Caco-2 (cell line): ENCODE measurements at regions not wholly inside any gene's neighbourhood (a gene's known extent, or its start where the extent isn't known, plus 50 kb on each side); places are given as distances from the start of the nearest gene placed in this dataset.

Experiments
- BruUV-seq: library from RNA; stranded (reverse); fragments of 400-500 nt; replicated peaks from 2 replicates; lab custom pipeline; 2021; lab: Mats Ljungman, UMichigan
- CTCF ChIA-PET: fragments of 300-600 bp; sonication (Branson Sonifier 250); formaldehyde crosslinking; loops from one replicate; lab custom pipeline; 2022; ENCODE audit warnings: antibody characterized with exemption; lab: Charles Lee
- POLR2A ChIA-PET: fragments of 300-600 bp; sonication (Branson Sonifier 250); formaldehyde crosslinking; loops from one replicate; lab custom pipeline; 2022; ENCODE audit warnings: antibody characterized with exemption; lab: Charles Lee
- DNase-seq, 2 experiments: peaks; one replicate each; pipeline versions ENCODE4 v3.0.0 to v3.0.0-alpha.2; 2020 to 2022
- H3K27me3 ChIP-seq: replicated peaks from 2 replicates; pipeline ENCODE4 v1.6.0; 2011; ENCODE audit warnings: low read length; ENCODE audit not compliant: control insufficient read depth, insufficient read depth
- H3K36me3 ChIP-seq: 2 replicates; pipeline ENCODE4 v1.5.1; 2011; ENCODE audit warnings: low read length; ENCODE audit not compliant: control insufficient read depth, insufficient read depth
- H3K4me1 ChIP-seq: fragments of 250-450 bp; sonication (Bioruptor Pico); 2 replicates; pipeline ENCODE4 v1.5.1; 2020; ENCODE audit warnings: mild to moderate bottlenecking
- H3K4me3 ChIP-seq: 2 replicates; pipeline ENCODE4 v1.5.1; 2011; ENCODE audit warnings: low read depth, mild to moderate bottlenecking, control low read depth, low read length
- H3K9me3 ChIP-seq: fragments of 250-450 bp; sonication (Bioruptor Pico); 2 replicates; pipeline ENCODE4 v1.5.1; 2020; ENCODE audit warnings: mild to moderate bottlenecking, moderate library complexity
- H3K27ac Mint-ChIP-seq: one replicate; pipeline ENCODE4 v1.8.0; 2022; ENCODE audit warnings: mixed read lengths; ENCODE audit not compliant: unreplicated experiment
- H3K27me3 Mint-ChIP-seq: one replicate; pipeline ENCODE4 v1.8.0; 2022; ENCODE audit warnings: mixed read lengths; ENCODE audit not compliant: insufficient read depth, unreplicated experiment
- H3K36me3 Mint-ChIP-seq: one replicate; pipeline ENCODE4 v1.8.0; 2022; ENCODE audit warnings: mild to moderate bottlenecking, mixed read lengths; ENCODE audit not compliant: insufficient read depth, unreplicated experiment
- H3K4me1 Mint-ChIP-seq: one replicate; pipeline ENCODE4 v1.8.0; 2022; ENCODE audit warnings: low read depth, mixed read lengths; ENCODE audit not compliant: unreplicated experiment
- H3K4me3 Mint-ChIP-seq: one replicate; pipeline ENCODE4 v1.8.0; 2022; ENCODE audit warnings: mild to moderate bottlenecking, moderate library complexity, mixed read lengths; ENCODE audit not compliant: unreplicated experiment
- H3K9me3 Mint-ChIP-seq: one replicate; pipeline ENCODE4 v1.8.0; 2022; ENCODE audit warnings: mixed read lengths; ENCODE audit not compliant: unreplicated experiment
- intact Hi-C: fragments of 100-400 bp; cut with micrococcal nuclease; formaldehyde crosslinking; loops from one replicate; pipeline ENCODE4 v1.10.0; 2022; ENCODE audit not compliant: unreplicated experiment
- TF ChIP-seq, protein P1 (sequence below), 2 experiments: fragments of 200-600 bp in 1 of 2; IDR thresholded peaks; 1 replicate in 1 of 2; 2 replicates in 1 of 2; pipeline versions ENCODE4 v1.5.1 to v1.8.0; 2011 to 2022; ENCODE audit warnings: antibody characterized with exemption in 1 of 2, control low read depth in 1 of 2, inconsistent platforms in 1 of 2, low read depth in 1 of 2, low read length in 1 of 2, mild to moderate bottlenecking in 1 of 2, moderate library complexity in 1 of 2; ENCODE audit not compliant: insufficient read depth in 1 of 2, severe bottlenecking in 1 of 2, unreplicated experiment in 1 of 2

DNA sequence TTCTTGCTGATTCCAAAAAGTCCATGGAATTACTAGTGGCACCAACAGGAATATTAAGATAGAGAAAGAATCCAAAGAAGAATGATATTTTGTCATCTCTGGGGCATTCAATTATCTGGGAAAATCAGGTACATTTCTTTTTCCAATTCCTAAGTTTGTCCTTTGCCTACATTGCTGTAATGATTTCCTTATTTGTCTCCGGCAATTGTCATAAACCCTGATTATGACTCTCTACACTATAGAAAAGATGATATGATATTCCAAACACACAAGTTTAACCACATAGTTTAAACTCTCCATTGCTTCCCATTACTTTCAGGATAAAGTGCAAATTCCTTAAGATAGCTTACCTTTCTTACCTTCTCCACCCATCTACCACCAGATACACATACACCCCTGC, 647.0 kb downstream of the PLPP3 start:
- ChIA-PET POLR2A (no interaction called here), CTCF (no interaction called here)
- Mint-ChIP-seq H3K27ac (no peak overlapping the region), H3K36me3 (no peaks in the 10 kb centered on the region), H3K27me3 (no peaks in the 10 kb centered on the region), H3K9me3 (no peaks in the 10 kb centered on the region), H3K4me1 (no peaks in the 10 kb centered on the region), H3K4me3 (no peak overlapping the region)
- TF ChIP-seq, protein P1, sequence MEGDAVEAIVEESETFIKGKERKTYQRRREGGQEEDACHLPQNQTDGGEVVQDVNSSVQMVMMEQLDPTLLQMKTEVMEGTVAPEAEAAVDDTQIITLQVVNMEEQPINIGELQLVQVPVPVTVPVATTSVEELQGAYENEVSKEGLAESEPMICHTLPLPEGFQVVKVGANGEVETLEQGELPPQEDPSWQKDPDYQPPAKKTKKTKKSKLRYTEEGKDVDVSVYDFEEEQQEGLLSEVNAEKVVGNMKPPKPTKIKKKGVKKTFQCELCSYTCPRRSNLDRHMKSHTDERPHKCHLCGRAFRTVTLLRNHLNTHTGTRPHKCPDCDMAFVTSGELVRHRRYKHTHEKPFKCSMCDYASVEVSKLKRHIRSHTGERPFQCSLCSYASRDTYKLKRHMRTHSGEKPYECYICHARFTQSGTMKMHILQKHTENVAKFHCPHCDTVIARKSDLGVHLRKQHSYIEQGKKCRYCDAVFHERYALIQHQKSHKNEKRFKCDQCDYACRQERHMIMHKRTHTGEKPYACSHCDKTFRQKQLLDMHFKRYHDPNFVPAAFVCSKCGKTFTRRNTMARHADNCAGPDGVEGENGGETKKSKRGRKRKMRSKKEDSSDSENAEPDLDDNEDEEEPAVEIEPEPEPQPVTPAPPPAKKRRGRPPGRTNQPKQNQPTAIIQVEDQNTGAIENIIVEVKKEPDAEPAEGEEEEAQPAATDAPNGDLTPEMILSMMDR (IDR thresholded peaks at IDR 0.05; ENCODE audit: insufficient read depth in 1 of 2, low read depth in 1 of 2, low read length in 1 of 2, severe bottlenecking in 1 of 2, unreplicated experiment in 1 of 2), result no peak
- Histone ChIP-seq H3K4me1 (no peaks in the 10 kb centered on the region), H3K9me3 (no peaks in the 10 kb centered on the region), H3K27me3 (no peaks in the 10 kb centered on the region), H3K4me3 (no peak overlapping the region), H3K36me3 (no peaks in the 10 kb centered on the region)
- no peak for DNase-seq
- no TSS peak for BruUV-seq
- intact Hi-C loops, result no loop called here

DNA sequence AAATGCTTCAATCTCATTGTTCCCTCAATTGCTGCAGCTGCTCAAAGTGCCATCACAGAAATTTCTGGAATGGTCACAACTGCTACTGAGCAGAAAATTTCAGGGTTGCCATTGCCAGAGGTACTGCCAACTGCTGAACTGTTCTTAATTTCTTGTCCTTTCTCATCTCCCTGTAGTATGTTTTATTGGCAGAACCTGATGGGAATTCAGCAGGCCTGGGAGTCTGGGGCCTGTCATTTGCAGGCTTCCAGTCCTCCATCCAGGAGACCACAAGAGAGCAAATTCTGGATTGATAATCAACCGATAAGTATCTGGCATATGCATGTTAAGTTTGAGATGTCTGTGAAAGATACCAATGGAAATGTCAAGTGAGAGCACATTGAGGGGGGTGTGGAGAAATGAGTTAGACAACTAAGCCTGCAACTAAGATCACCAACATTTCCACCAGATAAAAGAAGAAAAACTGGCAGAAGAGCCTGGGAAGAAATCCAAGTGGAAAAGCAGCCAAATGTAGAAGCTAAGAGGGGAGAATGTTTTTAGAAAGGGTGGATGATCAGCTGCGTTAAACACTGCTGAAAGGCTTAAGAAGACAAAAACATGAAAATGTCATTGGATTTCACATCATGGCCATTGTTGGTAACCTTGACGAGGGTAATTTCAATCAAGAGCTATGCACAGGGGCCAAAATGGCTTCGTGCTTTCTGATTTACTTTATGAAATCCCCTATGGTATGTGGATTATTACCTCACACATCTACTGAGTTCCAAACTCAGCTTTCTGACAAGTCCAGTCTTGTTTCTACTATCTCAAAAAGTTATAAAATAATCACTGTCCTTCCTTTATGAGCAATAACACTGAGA, 648.1 kb downstream of the PLPP3 start:
- BruUV-seq, result no TSS peak
- no peaks in the 10 kb centered on the region for H3K27me3 ChIP-seq
- TF ChIP-seq, protein P1 (IDR thresholded peaks at IDR 0.05; ENCODE audit: insufficient read depth in 1 of 2, low read depth in 1 of 2, low read length in 1 of 2, severe bottlenecking in 1 of 2, unreplicated experiment in 1 of 2), result no peak
- H3K4me3 ChIP-seq, result no peak overlapping the region
- H3K27me3 Mint-ChIP-seq, result no peaks in the 10 kb centered on the region
- no peaks in the 10 kb centered on the region for H3K4me1 Mint-ChIP-seq
- no peak overlapping the region for H3K27ac Mint-ChIP-seq
- H3K4me1 ChIP-seq, result no peaks in the 10 kb centered on the region
- no peaks in the 10 kb centered on the region for H3K36me3 ChIP-seq
- CTCF ChIA-PET, result no interaction called here
- no peak for DNase-seq
- intact Hi-C loops, result no loop called here
- H3K9me3 ChIP-seq, result no peaks in the 10 kb centered on the region
- POLR2A ChIA-PET, result no interaction called here
- no peak overlapping the region for H3K4me3 Mint-ChIP-seq
- H3K9me3 Mint-ChIP-seq, result no peaks in the 10 kb centered on the region
- no peaks in the 10 kb centered on the region for H3K36me3 Mint-ChIP-seq

DNA sequence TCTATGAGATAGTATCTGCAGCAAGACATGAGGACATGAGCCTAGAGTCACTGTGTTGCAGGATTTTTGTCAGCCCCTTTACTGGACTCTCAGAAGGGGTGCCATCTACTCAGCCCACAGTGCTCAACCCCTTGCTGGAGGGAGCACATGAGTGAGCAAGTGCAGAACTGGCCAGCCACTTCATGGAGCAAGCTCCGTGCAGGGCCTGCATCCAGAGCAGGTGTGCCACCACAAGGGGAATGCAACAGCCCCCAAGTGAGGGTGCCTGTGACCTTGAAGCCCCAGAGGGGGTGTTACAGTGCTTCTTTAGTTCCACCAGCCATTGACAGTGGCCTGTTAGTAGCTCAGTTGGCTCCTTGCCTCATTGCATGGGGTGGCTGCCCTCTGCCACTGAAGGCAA, 649.7 kb downstream of the PLPP3 start:
- CTCF ChIA-PET, result no interaction called here
- H3K27me3 Mint-ChIP-seq, result no peaks in the 10 kb centered on the region
- H3K9me3 Mint-ChIP-seq, result no peaks in the 10 kb centered on the region
- no peak for DNase-seq
- no peak overlapping the region for H3K27ac Mint-ChIP-seq
- TF ChIP-seq, protein P1 (IDR thresholded peaks at IDR 0.05; ENCODE audit: insufficient read depth in 1 of 2, low read depth in 1 of 2, low read length in 1 of 2, severe bottlenecking in 1 of 2, unreplicated experiment in 1 of 2), result no peak
- Histone ChIP-seq H3K36me3 (no peaks in the 10 kb centered on the region), H3K27me3 (no peaks in the 10 kb centered on the region), H3K9me3 (no peaks in the 10 kb centered on the region), H3K4me3 (no peak overlapping the region), H3K4me1 (no peaks in the 10 kb centered on the region)
- H3K36me3 Mint-ChIP-seq, result no peaks in the 10 kb centered on the region
- H3K4me1 Mint-ChIP-seq, result no peaks in the 10 kb centered on the region
- no TSS peak for BruUV-seq
- H3K4me3 Mint-ChIP-seq, result no peak overlapping the region
- POLR2A ChIA-PET, result no interaction called here
- intact Hi-C loops, result no loop called here
